ENCODE measurements at regions not wholly inside any gene's neighbourhood (a gene's known extent, or its start where the extent isn't known, plus 50 kb on each side); places are given as distances from the start of the nearest gene placed in this dataset.
"Not testable (repeated sequence)": the region's sequence is repeated elsewhere in the genome, so short reads cannot be mapped to it uniquely, and the experiment has no call there.

- no peak for DNase-seq (ENCODE audit: low spot score)
- no TSS peak for BruUV-seq (replicated peaks)
- intact Hi-C loops (cut with micrococcal nuclease; ENCODE audit: unreplicated experiment) = no loop called here
- Histone ChIP-seq H3K9me3 (ENCODE audit: low read depth, low read length, poor library complexity, severe bottlenecking) (no peaks in the 10 kb centered on the region), H3K4me1 (ENCODE audit: insufficient read depth, low read length, poor library complexity, severe bottlenecking) (no peaks in the 10 kb centered on the region), H3K36me3 (ENCODE audit: insufficient read depth, low read length, poor library complexity, severe bottlenecking) (no peaks in the 10 kb centered on the region), H3K27me3 (replicated peaks; ENCODE audit: insufficient read depth, low read depth, low read length, poor library complexity) (no peaks in the 10 kb centered on the region), H3K27ac (ENCODE audit: low read depth, low read length, poor library complexity, severe bottlenecking) (no peak overlapping the region), H3K4me3 (ENCODE audit: low read depth, low read length, poor library complexity, severe bottlenecking) (no peak overlapping the region)
- ChIA-PET CTCF (no interaction called here), POLR2A (ENCODE audit: low non-redundant PET) (no interaction called here)
- TF ChIP-seq CTCF (conservative IDR thresholded peaks at IDR 0.05; ENCODE audit: low read depth, low read length) = no peak
- no peak for TF ChIP-seq EZH2 (IDR thresholded peaks at IDR 0.05; ENCODE audit: borderline replicate concordance, low read depth, low read length, poor library complexity, severe bottlenecking)
Observed at GRCh38 chr3:182650568-182651128, 142.7 kb upstream of the ATP11B start.

GRCh38 chr3:182651461-182651860 is 141.8 kb upstream of the ATP11B start:
- Histone ChIP-seq H3K9me3 (ENCODE audit: low read depth, low read length, poor library complexity, severe bottlenecking) (no peaks in the 10 kb centered on the region), H3K4me3 (ENCODE audit: low read depth, low read length, poor library complexity, severe bottlenecking) (no peak overlapping the region), H3K27ac (ENCODE audit: low read depth, low read length, poor library complexity, severe bottlenecking) (no peak overlapping the region), H3K4me1 (ENCODE audit: insufficient read depth, low read length, poor library complexity, severe bottlenecking) (no peaks in the 10 kb centered on the region), H3K27me3 (replicated peaks; ENCODE audit: insufficient read depth, low read depth, low read length, poor library complexity) (no peaks in the 10 kb centered on the region), H3K36me3 (ENCODE audit: insufficient read depth, low read length, poor library complexity, severe bottlenecking) (no peaks in the 10 kb centered on the region)
- ChIA-PET CTCF (no interaction called here), POLR2A (ENCODE audit: low non-redundant PET) (no interaction called here)
- no peak for DNase-seq (ENCODE audit: low spot score)
- BruUV-seq (replicated peaks) = no TSS peak
- intact Hi-C loops (cut with micrococcal nuclease; ENCODE audit: unreplicated experiment) = no loop called here
- TF ChIP-seq EZH2 (IDR thresholded peaks at IDR 0.05; ENCODE audit: borderline replicate concordance, low read depth, low read length, poor library complexity, severe bottlenecking) (no peak), CTCF (conservative IDR thresholded peaks at IDR 0.05; ENCODE audit: low read depth, low read length) (no peak)

- H3K4me1 ChIP-seq (ENCODE audit: insufficient read depth, low read length, poor library complexity, severe bottlenecking); H3K36me3 ChIP-seq (ENCODE audit: insufficient read depth, low read length, poor library complexity, severe bottlenecking); H3K27me3 ChIP-seq (replicated peaks; ENCODE audit: insufficient read depth, low read depth, low read length, poor library complexity); H3K27ac ChIP-seq (ENCODE audit: low read depth, low read length, poor library complexity, severe bottlenecking); POLR2A ChIA-PET (ENCODE audit: low non-redundant PET); DNase-seq (ENCODE audit: low spot score); CTCF ChIA-PET; intact Hi-C loops (cut with micrococcal nuclease; ENCODE audit: unreplicated experiment); BruUV-seq (replicated peaks); H3K9me3 ChIP-seq (ENCODE audit: low read depth, low read length, poor library complexity, severe bottlenecking); H3K4me3 ChIP-seq (ENCODE audit: low read depth, low read length, poor library complexity, severe bottlenecking): not testable (repeated sequence)
Observed at GRCh38 chr3:182653065-182653464, 140.2 kb upstream of the ATP11B start.

- intact Hi-C loops (cut with micrococcal nuclease; ENCODE audit: unreplicated experiment) = no loop called here
- DNase-seq (ENCODE audit: low spot score) = no peak
- POLR2A ChIA-PET (ENCODE audit: low non-redundant PET) = no interaction called here
- Histone ChIP-seq H3K4me3 (ENCODE audit: low read depth, low read length, poor library complexity, severe bottlenecking) (no peak overlapping the region), H3K9me3 (ENCODE audit: low read depth, low read length, poor library complexity, severe bottlenecking) (no peaks in the 10 kb centered on the region), H3K27ac (ENCODE audit: low read depth, low read length, poor library complexity, severe bottlenecking) (no peak overlapping the region), H3K36me3 (ENCODE audit: insufficient read depth, low read length, poor library complexity, severe bottlenecking) (no peaks in the 10 kb centered on the region), H3K27me3 (replicated peaks; ENCODE audit: insufficient read depth, low read depth, low read length, poor library complexity) (no peaks in the 10 kb centered on the region), H3K4me1 (ENCODE audit: insufficient read depth, low read length, poor library complexity, severe bottlenecking) (no peaks in the 10 kb centered on the region)
- BruUV-seq (replicated peaks) = no TSS peak
- CTCF ChIA-PET = no interaction called here
- no peak for TF ChIP-seq CTCF (conservative IDR thresholded peaks at IDR 0.05; ENCODE audit: low read depth, low read length)
- TF ChIP-seq EZH2 (IDR thresholded peaks at IDR 0.05; ENCODE audit: borderline replicate concordance, low read depth, low read length, poor library complexity, severe bottlenecking) = no peak
Observed at GRCh38 chr3:182668541-182668940, 124.8 kb upstream of the ATP11B start.
